Uterus (tissue), 2 donors: ENCODE measurements at regions not wholly inside any gene's neighbourhood (a gene's known extent, or its start where the extent isn't known, plus 50 kb on each side); places are given as distances from the start of the nearest gene placed in this dataset.

Experiments
- POLR2A ChIP-seq, 2 donors: fragments of 450-650 bp; IDR thresholded peaks; one replicate each; pipeline ENCODE4 v1.6.1; 2016; ENCODE audit warnings: antibody characterized with exemption in 2 of 2, mild to moderate bottlenecking in 1 of 2, moderate library complexity in 1 of 2
- TF ChIP-seq, protein P1 (sequence below), 4 experiments: fragments of 200-600 bp in 2 of 4; fragments of 450-650 bp in 2 of 4; sonication (generic) in 2 of 4; IDR thresholded peaks; one replicate each; pipeline ENCODE4 v1.5.1; 2016 to 2019; ENCODE audit warnings: antibody characterized with exemption in 4 of 4, mild to moderate bottlenecking in 2 of 4, moderate library complexity in 1 of 4

DNA sequence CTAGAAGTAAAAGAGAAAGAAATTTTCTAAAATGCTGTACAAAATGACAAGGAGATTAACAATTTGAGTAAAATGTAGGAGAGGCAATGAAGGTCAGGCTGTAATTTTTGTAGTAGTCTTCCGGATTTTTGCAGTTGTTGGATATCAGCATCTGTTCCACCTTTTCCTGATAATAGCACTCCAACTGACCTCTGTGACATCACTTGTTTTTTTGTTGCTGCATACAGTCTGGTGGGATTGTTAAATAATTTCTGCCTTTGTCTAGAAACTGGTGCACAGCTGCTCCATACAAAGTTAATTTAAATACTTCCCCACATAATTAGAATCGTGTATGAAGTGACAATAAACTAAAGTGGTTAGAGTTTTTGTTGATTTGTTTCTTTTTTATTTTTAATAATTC is 731.4 kb downstream of the PLOD2 start:
- TF ChIP-seq POLR2A (IDR thresholded peaks at IDR 0.05), result no peak
- TF ChIP-seq, protein P1, sequence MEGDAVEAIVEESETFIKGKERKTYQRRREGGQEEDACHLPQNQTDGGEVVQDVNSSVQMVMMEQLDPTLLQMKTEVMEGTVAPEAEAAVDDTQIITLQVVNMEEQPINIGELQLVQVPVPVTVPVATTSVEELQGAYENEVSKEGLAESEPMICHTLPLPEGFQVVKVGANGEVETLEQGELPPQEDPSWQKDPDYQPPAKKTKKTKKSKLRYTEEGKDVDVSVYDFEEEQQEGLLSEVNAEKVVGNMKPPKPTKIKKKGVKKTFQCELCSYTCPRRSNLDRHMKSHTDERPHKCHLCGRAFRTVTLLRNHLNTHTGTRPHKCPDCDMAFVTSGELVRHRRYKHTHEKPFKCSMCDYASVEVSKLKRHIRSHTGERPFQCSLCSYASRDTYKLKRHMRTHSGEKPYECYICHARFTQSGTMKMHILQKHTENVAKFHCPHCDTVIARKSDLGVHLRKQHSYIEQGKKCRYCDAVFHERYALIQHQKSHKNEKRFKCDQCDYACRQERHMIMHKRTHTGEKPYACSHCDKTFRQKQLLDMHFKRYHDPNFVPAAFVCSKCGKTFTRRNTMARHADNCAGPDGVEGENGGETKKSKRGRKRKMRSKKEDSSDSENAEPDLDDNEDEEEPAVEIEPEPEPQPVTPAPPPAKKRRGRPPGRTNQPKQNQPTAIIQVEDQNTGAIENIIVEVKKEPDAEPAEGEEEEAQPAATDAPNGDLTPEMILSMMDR (IDR thresholded peaks at IDR 0.05), result no peak
